T47D (cell line): ENCODE measurements at regions not wholly inside any gene's neighbourhood (a gene's known extent, or its start where the extent isn't known, plus 50 kb on each side); places are given as distances from the start of the nearest gene placed in this dataset.
"Not testable (repeated sequence)": the region's sequence is repeated elsewhere in the genome, so short reads cannot be mapped to it uniquely, and the experiment has no call there.

ENCODE experiments used
- DNase-seq, 2 experiments: peaks; one replicate each; pipeline versions ENCODE4 v3.0.0 to v3.0.0-alpha.2; 2011 to 2012; ENCODE audit warnings: low read depth in 1 of 2, low spot score in 1 of 2
- in situ Hi-C: cut with HindIII; loops from 2 replicates; pipeline ENCODE4 v1.10.0; 2016; ENCODE audit warnings: low sequenced_read_pairs, low pct_unique_long_range_greater_than_20kb

DNA sequence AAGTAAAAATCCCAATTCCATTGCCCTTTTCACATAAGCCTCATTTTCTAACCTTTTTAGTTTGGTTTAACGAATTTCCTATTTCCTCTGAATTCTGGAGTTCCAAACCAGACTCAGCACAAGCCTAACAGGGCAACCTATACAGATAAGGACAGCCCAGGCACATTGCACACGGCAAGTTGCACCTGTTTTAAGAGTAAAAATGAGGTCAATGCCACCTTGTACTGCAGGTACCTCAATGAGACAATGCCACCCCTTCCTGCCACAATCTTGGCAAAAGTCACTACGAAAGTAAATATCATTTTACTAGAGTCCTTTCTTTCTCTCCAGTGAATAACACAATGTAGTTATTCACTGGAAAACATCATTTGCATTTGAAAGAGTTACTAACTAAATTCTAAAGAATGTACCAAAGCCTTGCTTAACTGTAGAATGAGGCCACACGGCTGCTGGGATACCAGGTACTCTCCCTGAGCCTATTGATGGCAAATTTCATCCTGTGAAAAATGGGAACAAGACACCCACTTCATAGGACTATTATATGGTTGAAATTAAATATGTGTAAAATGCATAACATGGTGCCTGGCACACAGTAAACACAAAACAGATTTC is 117.2 kb upstream of the NBPF9 start:
- in situ Hi-C loops, DNase-seq: not testable (repeated sequence)

GRCh38 chr1:149227933-149228665 is 124.7 kb upstream of the NBPF9 start:
- DNase-seq, in situ Hi-C loops: not testable (repeated sequence)

GRCh38 chr1:149228672-149229585 is 125.6 kb upstream of the NBPF9 start:
- DNase-seq, in situ Hi-C loops: not testable (repeated sequence)

- in situ Hi-C loops, DNase-seq: not testable (repeated sequence)
These were observed 126.5 kb upstream of the NBPF9 start for GRCh38 chr1:149229813-149230212.

DNA sequence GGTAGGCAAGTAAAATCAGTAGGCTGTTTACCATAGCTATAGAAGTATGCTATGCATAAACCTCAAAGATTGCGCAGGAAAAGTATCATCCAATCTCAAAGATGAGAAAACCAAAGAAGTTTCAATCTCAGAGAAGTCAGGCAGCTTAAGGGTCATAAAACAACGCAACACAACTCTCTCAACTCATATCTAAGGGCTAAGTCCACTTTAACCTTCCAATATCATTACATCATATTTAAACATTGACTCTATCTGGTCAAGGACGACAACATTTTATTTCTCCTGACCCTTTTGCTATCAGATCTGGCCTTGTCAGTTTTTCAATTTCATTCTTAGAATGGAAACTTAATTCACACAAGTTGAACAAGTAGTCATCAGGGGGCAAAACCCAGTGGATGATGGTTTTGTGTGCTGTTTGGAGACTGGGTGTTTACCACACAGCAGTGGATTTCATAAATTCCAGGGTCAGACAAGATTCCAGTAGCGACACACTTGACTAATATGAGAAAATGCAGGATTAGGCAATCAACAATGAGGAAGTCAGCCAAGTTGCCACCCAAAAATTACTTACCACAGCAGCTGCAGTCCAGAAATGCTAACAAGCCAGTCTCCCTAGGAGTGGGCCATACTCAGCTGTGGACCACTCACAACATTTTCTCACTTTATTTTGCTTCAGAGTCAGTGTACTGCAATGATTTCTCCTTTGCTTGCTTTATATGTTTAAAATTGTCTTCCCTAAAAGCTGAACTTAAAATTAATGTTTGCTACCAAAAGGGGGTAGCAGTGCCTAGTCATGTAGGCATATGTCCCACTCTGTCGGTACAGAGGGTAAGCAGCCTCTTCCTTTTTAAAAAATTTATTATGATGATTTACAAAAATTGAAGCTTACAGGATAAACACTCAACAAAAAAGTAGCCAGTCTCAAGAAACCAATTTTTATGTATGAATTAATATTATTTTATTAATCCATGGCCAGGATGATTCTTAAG is 131.9 kb upstream of the NBPF9 start:
- DNase-seq, in situ Hi-C loops: not testable (repeated sequence)

DNA sequence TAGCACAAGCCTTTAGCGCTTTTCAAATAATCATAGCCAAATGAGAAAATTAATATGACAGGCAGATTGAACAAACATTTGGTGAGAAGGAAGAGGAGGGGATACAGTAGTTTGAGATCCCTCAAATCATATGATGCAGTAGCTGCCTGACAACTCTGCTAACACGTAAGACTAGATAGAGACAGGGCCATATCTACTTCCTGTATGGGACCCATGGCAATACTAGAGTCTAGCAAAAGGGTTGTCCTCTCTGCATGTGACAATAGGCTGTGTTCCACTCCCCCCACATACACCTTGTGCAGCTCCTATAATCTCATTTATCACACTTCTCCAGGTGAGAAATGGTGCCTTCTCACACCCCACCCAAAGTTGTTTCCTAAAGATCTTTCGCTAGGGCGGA is 134.2 kb upstream of the NBPF9 start:
- in situ Hi-C loops, DNase-seq: not testable (repeated sequence)

- DNase-seq, in situ Hi-C loops: not testable (repeated sequence)
These were observed 136.7 kb upstream of the NBPF9 start for GRCh38 chr1:149239897-149240508.

- DNase-seq, in situ Hi-C loops: not testable (repeated sequence)
These were observed 137.2 kb upstream of the NBPF9 start for GRCh38 chr1:149240530-149240929.

- DNase-seq, in situ Hi-C loops: not testable (repeated sequence)
These were observed 137.9 kb upstream of the NBPF9 start for GRCh38 chr1:149241272-149241671.

DNA sequence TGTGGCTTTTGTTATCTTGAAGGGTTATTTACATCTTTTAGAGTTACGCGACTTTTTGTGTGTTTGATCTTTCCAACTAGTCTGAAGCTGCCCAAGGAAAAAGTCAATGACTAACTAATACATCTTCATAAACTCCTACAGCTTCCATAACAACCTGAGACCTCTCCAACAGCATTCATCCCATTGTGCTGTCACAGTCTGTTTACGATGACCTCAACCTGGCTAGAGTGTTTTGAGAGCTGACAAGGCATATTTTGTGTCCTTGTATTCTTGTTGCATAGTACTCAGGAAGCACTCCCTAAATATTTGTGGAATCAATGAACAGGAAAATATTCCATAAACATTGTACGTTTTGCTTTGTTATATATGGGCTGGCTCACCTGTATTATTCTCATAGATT is 140.2 kb upstream of the NBPF9 start:
- in situ Hi-C loops, DNase-seq: not testable (repeated sequence)

- DNase-seq, in situ Hi-C loops: not testable (repeated sequence)
These were observed 141.3 kb upstream of the NBPF9 start for GRCh38 chr1:149244621-149245020.

DNA sequence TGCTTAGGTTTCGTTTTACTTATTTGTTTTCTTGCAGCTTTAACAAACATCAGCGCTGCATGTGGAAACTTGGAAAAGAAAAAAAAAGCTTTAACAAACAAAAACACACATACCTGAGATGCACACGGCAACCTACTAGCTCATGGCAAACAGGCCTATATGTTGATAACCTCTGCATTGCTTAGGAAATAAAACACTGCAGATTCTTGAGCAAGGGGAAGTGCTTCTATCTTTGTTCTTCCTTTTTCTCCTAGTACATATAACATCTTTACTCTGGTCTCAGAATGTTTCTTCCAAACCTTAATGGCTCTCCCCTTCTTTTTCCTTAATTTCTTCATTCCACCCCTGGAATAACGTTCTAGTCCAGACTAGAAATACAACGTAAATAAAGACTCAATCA is 142.9 kb upstream of the NBPF9 start:
- DNase-seq, in situ Hi-C loops: not testable (repeated sequence)

GRCh38 chr1:149248610-149249009 is 145.3 kb upstream of the NBPF9 start:
- DNase-seq, in situ Hi-C loops: not testable (repeated sequence)

DNA sequence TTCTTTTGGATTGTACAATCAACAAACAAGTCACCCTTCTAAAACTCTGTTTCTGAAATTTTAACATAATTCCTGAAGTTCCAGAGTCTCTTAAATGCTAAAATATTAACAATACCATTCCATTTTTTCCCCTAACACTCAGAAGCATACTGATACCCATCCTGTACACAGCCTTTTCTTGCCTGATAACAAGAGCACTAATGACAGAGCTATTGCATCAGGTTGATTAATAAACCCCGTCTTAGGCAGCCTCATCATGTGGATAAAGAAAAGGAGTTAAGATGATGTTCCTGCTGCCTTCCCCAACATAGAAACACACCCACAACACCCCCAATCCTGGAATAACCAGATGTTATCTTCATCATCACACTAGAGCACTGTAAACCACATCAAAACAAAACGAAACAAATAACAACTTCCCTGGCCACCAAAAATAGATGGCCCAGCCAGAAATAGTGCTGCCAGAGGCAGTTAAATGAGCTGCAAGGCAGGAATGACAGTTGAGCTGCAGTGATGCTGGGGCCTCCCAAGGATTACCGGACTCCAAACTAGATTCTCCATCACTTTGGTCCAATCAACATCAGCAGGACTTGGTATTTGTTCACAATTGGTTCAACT is 146.6 kb upstream of the NBPF9 start:
- DNase-seq, in situ Hi-C loops: not testable (repeated sequence)

DNA sequence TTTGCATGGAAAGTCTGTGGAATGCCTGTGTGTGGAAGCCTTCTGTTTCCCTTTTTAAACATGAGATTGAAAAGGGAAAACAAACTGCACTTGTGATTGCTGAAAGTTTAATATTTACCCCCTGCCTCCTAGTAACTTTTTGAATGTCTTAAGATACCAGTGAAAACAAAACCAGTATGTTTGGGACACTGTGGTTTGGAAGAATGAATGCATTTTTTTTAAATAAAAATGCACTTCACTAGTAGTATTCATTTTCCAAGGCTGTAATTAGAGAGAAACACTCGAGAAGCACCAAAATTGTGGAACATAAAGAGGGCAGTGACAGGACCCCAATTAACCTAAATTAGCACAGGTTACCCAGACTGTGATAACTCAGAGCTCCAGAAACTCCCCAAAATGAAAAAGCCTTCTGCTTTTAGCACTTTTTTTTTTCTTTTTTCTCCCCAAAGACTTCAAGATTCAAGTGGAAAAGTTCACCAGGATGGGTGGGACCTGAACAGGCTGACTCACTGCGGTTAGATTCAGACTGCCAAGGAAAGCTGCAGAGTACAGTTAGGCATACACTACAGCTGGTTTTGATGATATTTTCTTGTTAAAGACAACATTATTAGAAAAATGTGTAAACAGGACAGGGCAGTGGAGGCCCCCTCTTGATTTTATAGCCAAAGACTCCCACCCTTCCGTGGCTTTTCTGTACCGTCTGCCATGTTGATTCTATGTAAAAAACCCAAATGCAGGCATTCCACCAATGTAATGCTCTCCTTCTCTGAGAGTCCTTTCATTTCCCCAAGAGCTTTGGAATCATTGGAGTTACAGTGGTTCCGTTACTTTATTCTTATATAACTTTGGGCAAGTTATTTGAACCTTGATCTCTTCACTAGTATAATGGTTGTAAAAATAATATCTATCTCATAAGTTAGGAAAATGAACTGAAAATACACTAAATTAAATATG is 151.8 kb upstream of the NBPF9 start:
- in situ Hi-C loops, DNase-seq: not testable (repeated sequence)
